ENCODE measurements at regions not wholly inside any gene's neighbourhood (a gene's known extent, or its start where the extent isn't known, plus 50 kb on each side); places are given as distances from the start of the nearest gene placed in this dataset.
A peak's percentile ranks its signal among the peaks of the same experiment; 100 is the strongest.

- peak; percentile 68 for DNase-seq (ENCODE audit: low read depth, low spot score)
- H3K4me3 ChIP-seq (ENCODE audit: low read depth, low read length), result no peak overlapping the region
- in situ Hi-C loops (cut with HindIII; ENCODE audit: low sequenced_read_pairs), result no loop called here
- TF ChIP-seq CTCF (IDR thresholded peaks at IDR 0.05; ENCODE audit: low read depth, low read length), result no peak
These were observed 210.8 kb upstream of the SEMA6D start for GRCh38 chr15:47506329-47507100.

GRCh38 chr15:47507221-47507985 lies 209.9 kb upstream of the SEMA6D start:
- no peak overlapping the region for H3K4me3 ChIP-seq (ENCODE audit: low read depth, low read length)
- in situ Hi-C loops (cut with HindIII; ENCODE audit: low sequenced_read_pairs), result no loop called here
- no peak for TF ChIP-seq CTCF (IDR thresholded peaks at IDR 0.05; ENCODE audit: low read depth, low read length)
- no peak for DNase-seq (ENCODE audit: low read depth, low spot score)

- no peak for DNase-seq (ENCODE audit: low read depth, low spot score)
- in situ Hi-C loops (cut with HindIII; ENCODE audit: low sequenced_read_pairs), result no loop called here
- no peak for TF ChIP-seq CTCF (IDR thresholded peaks at IDR 0.05; ENCODE audit: low read depth, low read length)
These were observed 206.0 kb upstream of the SEMA6D start for GRCh38 chr15:47511261-47511660.

GRCh38 chr15:47513471-47513870 lies 203.8 kb upstream of the SEMA6D start:
- TF ChIP-seq CTCF (IDR thresholded peaks at IDR 0.05; ENCODE audit: low read depth, low read length), result no peak
- in situ Hi-C loops (cut with HindIII; ENCODE audit: low sequenced_read_pairs), result no loop called here
- H3K4me3 ChIP-seq (ENCODE audit: low read depth, low read length), result no peak overlapping the region
- peak; percentile 37 for DNase-seq (ENCODE audit: low read depth, low spot score)

More at GRCh38 chr15:47511261-47511660, 206.0 kb upstream of the SEMA6D start:
- no peak overlapping the region for H3K4me3 ChIP-seq (ENCODE audit: low read depth, low read length)

- TF ChIP-seq CTCF (IDR thresholded peaks at IDR 0.05; ENCODE audit: low read depth, low read length), result no peak
- in situ Hi-C loops (cut with HindIII; ENCODE audit: low sequenced_read_pairs), result no loop called here
- DNase-seq (ENCODE audit: low read depth, low spot score), result peak; percentile 84
- H3K4me3 ChIP-seq (ENCODE audit: low read depth, low read length), result no peak overlapping the region
These were observed 203.1 kb upstream of the SEMA6D start for GRCh38 chr15:47514200-47514652.

GRCh38 chr15:47516558-47516957 lies 200.7 kb upstream of the SEMA6D start:
- peak; percentile 58 for DNase-seq (ENCODE audit: low read depth, low spot score)
- in situ Hi-C loops (cut with HindIII; ENCODE audit: low sequenced_read_pairs), result no loop called here
- no peak overlapping the region for H3K4me3 ChIP-seq (ENCODE audit: low read depth, low read length)
- no peak for TF ChIP-seq CTCF (IDR thresholded peaks at IDR 0.05; ENCODE audit: low read depth, low read length)
